ENCODE measurements at regions not wholly inside any gene's neighbourhood (a gene's known extent, or its start where the extent isn't known, plus 50 kb on each side); places are given as distances from the start of the nearest gene placed in this dataset.

- no peak for TF ChIP-seq CHD2 (IDR thresholded peaks at IDR 0.05; ENCODE audit: low read length)
- no peak for TF ChIP-seq POLR2AphosphoS5 (IDR thresholded peaks at IDR 0.05; ENCODE audit: low read depth, low read length)
Measured at GRCh38 chr3:11706604-11707003, 62.9 kb upstream of the VGLL4 start.
